ENCODE measurements at regions not wholly inside any gene's neighbourhood (a gene's known extent, or its start where the extent isn't known, plus 50 kb on each side); places are given as distances from the start of the nearest gene placed in this dataset.

DNA sequence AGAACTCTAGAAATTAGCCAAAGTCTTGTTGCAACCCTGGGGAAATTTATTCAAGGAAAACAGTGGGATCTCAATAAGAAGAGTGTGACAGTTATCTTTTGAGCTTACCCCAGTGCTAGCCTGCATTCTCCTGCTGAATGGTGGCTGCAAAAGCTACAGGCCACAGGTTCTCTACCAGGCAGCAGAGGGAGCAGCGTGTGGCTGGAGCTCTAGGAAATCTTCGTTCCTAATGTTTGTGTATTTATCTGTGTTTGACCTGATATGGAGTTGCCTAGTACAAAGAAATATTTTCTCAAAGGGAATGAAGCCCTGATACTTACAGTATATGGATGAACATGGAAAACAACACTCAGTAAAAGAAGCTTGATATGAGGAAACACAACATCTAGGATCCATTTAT lies 1100.6 kb downstream of the NLGN4Y start:
- DNase-seq (ENCODE audit: low spot score) (peak; percentile 15), ATAC-seq (peak; percentile 29; the same call in 1 of the 3 replicates)
- Histone ChIP-seq H3K4me3 (no peak overlapping the region), H4K20me1 (replicated peaks; ENCODE audit: insufficient read depth) (no peaks in the 10 kb centered on the region), H3K4me1 (ENCODE audit: insufficient read depth) (no peaks in the 10 kb centered on the region), H2AFZ (no peak overlapping the region), H3K79me2 (replicated peaks; ENCODE audit: insufficient read depth) (no peaks in the 10 kb centered on the region), H3K27me3 (ENCODE audit: insufficient read depth) (no peaks in the 10 kb centered on the region), H3K36me3 (ENCODE audit: insufficient read depth) (no peaks in the 10 kb centered on the region), H3F3A (replicated peaks; ENCODE audit: low read depth) (no peaks in the 10 kb centered on the region), H3K4me2 (no peak overlapping the region), H3K9me2 (ENCODE audit: insufficient read depth) (peaks cover 3% of the 10 kb centered on the region; the same call in 1 of the 2 replicates), H3K27ac (ENCODE audit: low read depth) (no peak overlapping the region)
- Mint-ChIP-seq H3K9me3 (peaks cover 9% of the 10 kb centered on the region; the same call in 2 of the 3 replicates), H3K27ac (no peak overlapping the region), H3K27me3 (ENCODE audit: insufficient read depth, low read depth, poor library complexity) (no peaks in the 10 kb centered on the region), H3K36me3 (ENCODE audit: low read depth) (no peaks in the 10 kb centered on the region; the same call in 1 of the 3 replicates), H3K4me3 (no peak overlapping the region), H3K4me1 (no peaks in the 10 kb centered on the region)
- TF ChIP-seq EZH2phosphoT487 (IDR thresholded peaks at IDR 0.05; ENCODE audit: unreplicated experiment) (no peak), CTCF (conservative IDR thresholded peaks at IDR 0.05; ENCODE audit: low read depth in 2 of 2) (peak in 1 of 2 experiments; percentile 40; a peak in 2 of 4 replicates)

- Histone ChIP-seq H3K27ac (ENCODE audit: low read depth) (no peak overlapping the region), H3K4me2 (no peak overlapping the region), H2AFZ (no peak overlapping the region), H3K4me3 (no peak overlapping the region), H3K79me2 (replicated peaks; ENCODE audit: insufficient read depth) (no peaks in the 10 kb centered on the region), H3K27me3 (ENCODE audit: insufficient read depth) (no peaks in the 10 kb centered on the region), H3K9me2 (ENCODE audit: insufficient read depth) (no peaks in the 10 kb centered on the region), H3F3A (replicated peaks; ENCODE audit: low read depth) (no peaks in the 10 kb centered on the region), H3K4me1 (ENCODE audit: insufficient read depth) (no peaks in the 10 kb centered on the region), H4K20me1 (replicated peaks; ENCODE audit: insufficient read depth) (no peaks in the 10 kb centered on the region), H3K36me3 (ENCODE audit: insufficient read depth) (no peaks in the 10 kb centered on the region)
- Mint-ChIP-seq H3K9me3 (no peaks in the 10 kb centered on the region; the same call in 2 of the 3 replicates), H3K4me3 (no peak overlapping the region), H3K4me1 (no peaks in the 10 kb centered on the region), H3K27me3 (ENCODE audit: insufficient read depth, low read depth, poor library complexity) (no peaks in the 10 kb centered on the region), H3K36me3 (ENCODE audit: low read depth) (no peaks in the 10 kb centered on the region), H3K27ac (no peak overlapping the region)
- ATAC-seq (no peak), DNase-seq (ENCODE audit: low spot score) (no peak)
- TF ChIP-seq NANOG (IDR thresholded peaks at IDR 0.05; ENCODE audit: borderline replicate concordance) (no peak), ZNF114 (CRISPR knock-in tag; IDR thresholded peaks at IDR 0.05) (no peak), JUNB (IDR thresholded peaks at IDR 0.05; ENCODE audit: unreplicated experiment) (no peak), EZH2phosphoT487 (IDR thresholded peaks at IDR 0.05; ENCODE audit: unreplicated experiment) (no peak), REST (IDR thresholded peaks at IDR 0.05; ENCODE audit: unreplicated experiment) (no peak), CTCF (conservative IDR thresholded peaks at IDR 0.05; ENCODE audit: low read depth in 2 of 2) (no peak), STAT1 (IDR thresholded peaks at IDR 0.05; ENCODE audit: unreplicated experiment) (no peak)
Observed at GRCh38 chrY:15648198-15648597, 1123.9 kb downstream of the NLGN4Y start.
